ENCODE measurements at regions not wholly inside any gene's neighbourhood (a gene's known extent, or its start where the extent isn't known, plus 50 kb on each side); places are given as distances from the start of the nearest gene placed in this dataset.

DNA sequence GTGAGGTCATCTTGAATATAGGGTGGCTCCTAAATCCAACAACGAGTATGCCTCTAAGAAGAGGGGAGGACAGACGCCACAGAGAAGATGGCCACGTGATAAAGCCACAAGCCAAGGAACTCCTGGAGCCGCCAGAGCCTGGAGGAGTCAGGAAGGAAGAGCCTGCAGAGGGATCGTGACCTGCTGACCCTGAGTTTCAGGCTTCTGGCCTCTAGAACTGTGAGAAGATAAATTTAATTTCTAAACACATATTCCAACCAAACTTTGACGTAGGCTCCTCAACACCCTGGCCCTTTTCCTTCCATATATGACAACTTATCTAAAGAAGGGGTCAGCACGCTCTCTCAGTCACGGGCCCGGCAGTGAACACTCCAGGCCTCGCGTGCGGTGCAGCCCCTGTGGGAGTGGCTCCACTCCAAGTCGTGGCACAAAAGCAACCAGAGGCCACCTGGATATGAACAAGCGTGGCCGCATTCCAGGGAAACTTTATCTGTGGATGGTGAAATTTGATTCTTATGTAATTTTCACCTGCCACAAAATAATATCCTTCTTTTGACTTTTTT, 138.6 kb upstream of the AJAP1 start:
- TF ChIP-seq, protein P1, sequence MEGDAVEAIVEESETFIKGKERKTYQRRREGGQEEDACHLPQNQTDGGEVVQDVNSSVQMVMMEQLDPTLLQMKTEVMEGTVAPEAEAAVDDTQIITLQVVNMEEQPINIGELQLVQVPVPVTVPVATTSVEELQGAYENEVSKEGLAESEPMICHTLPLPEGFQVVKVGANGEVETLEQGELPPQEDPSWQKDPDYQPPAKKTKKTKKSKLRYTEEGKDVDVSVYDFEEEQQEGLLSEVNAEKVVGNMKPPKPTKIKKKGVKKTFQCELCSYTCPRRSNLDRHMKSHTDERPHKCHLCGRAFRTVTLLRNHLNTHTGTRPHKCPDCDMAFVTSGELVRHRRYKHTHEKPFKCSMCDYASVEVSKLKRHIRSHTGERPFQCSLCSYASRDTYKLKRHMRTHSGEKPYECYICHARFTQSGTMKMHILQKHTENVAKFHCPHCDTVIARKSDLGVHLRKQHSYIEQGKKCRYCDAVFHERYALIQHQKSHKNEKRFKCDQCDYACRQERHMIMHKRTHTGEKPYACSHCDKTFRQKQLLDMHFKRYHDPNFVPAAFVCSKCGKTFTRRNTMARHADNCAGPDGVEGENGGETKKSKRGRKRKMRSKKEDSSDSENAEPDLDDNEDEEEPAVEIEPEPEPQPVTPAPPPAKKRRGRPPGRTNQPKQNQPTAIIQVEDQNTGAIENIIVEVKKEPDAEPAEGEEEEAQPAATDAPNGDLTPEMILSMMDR (IDR thresholded peaks at IDR 0.05; ENCODE audit: unreplicated experiment), result no peak
- H3K27ac Mint-ChIP-seq (ENCODE audit: unreplicated experiment), result no peak overlapping the region
- DNase-seq (ENCODE audit: low spot score), result no peak
- H3K4me3 Mint-ChIP-seq (ENCODE audit: unreplicated experiment), result no peak overlapping the region
- H3K36me3 Mint-ChIP-seq (ENCODE audit: low read depth, unreplicated experiment), result peaks cover 25% of the 10 kb centered on the region
- no peaks in the 10 kb centered on the region for H3K4me1 Mint-ChIP-seq (ENCODE audit: unreplicated experiment)
- peaks cover 4% of the 10 kb centered on the region for H3K27me3 Mint-ChIP-seq (ENCODE audit: unreplicated experiment)
- H3K9me3 Mint-ChIP-seq (ENCODE audit: unreplicated experiment), result peaks cover 57% of the 10 kb centered on the region

- DNase-seq (ENCODE audit: low spot score), result no peak
- Mint-ChIP-seq H3K27ac (ENCODE audit: unreplicated experiment) (no peak overlapping the region), H3K27me3 (ENCODE audit: unreplicated experiment) (peaks cover 3% of the 10 kb centered on the region), H3K9me3 (ENCODE audit: unreplicated experiment) (peaks cover 62% of the 10 kb centered on the region), H3K4me3 (ENCODE audit: unreplicated experiment) (no peak overlapping the region), H3K36me3 (ENCODE audit: low read depth, unreplicated experiment) (peaks cover 33% of the 10 kb centered on the region), H3K4me1 (ENCODE audit: unreplicated experiment) (no peaks in the 10 kb centered on the region)
- TF ChIP-seq, protein P1 (IDR thresholded peaks at IDR 0.05; ENCODE audit: unreplicated experiment), result no peak
Measured at GRCh38 chr1:4516596-4516995, 137.8 kb upstream of the AJAP1 start.

DNA sequence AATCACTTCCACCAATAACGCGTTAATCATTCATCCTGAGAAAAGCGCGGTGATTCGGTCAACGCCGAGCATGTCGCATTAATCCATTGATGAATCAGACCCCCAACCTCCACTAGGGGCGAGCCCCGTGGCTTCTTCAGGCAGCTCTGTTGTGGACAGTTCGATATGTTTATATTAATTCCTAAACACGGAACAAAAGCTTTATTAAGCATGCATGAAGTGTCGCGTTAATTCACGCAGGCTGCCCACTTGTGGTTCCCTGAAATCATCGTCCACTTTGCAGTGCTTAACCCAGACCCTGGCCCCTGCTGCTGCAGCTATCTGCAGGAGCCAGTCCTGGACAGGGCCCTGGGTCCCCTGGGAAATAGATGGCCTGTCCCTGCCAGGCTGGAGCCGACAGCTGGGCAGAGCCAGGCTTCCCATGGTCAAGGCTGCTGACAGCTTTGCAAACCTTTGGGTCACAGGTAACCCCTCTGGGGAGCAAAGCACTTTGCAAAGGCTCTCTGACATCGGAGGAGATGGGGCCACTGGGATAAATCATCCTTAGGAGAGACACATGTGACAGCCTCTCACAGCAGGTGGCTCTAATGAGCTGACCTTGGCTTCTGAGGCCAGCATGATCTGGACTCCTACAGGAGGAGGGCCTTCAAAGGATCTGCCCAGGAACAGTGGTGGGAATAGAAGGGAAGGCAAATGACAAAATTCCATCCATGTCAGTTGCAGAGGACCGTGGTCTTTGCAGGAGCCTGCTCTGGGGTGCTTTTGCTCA, 137.0 kb upstream of the AJAP1 start:
- Mint-ChIP-seq H3K4me1 (ENCODE audit: unreplicated experiment) (no peaks in the 10 kb centered on the region), H3K27ac (ENCODE audit: unreplicated experiment) (no peak overlapping the region), H3K4me3 (ENCODE audit: unreplicated experiment) (no peak overlapping the region), H3K36me3 (ENCODE audit: low read depth, unreplicated experiment) (peaks cover 34% of the 10 kb centered on the region), H3K9me3 (ENCODE audit: unreplicated experiment) (peaks cover 62% of the 10 kb centered on the region), H3K27me3 (ENCODE audit: unreplicated experiment) (peaks cover 3% of the 10 kb centered on the region)
- no peak for DNase-seq (ENCODE audit: low spot score)
- TF ChIP-seq, protein P1 (IDR thresholded peaks at IDR 0.05; ENCODE audit: unreplicated experiment), result no peak

GRCh38 chr1:4518621-4519020, 135.8 kb upstream of the AJAP1 start:
- Mint-ChIP-seq H3K4me1 (ENCODE audit: unreplicated experiment) (no peaks in the 10 kb centered on the region), H3K9me3 (ENCODE audit: unreplicated experiment) (peaks cover 58% of the 10 kb centered on the region), H3K36me3 (ENCODE audit: low read depth, unreplicated experiment) (peaks cover 34% of the 10 kb centered on the region), H3K4me3 (ENCODE audit: unreplicated experiment) (no peak overlapping the region), H3K27ac (ENCODE audit: unreplicated experiment) (no peak overlapping the region), H3K27me3 (ENCODE audit: unreplicated experiment) (peaks cover 3% of the 10 kb centered on the region)
- no peak for DNase-seq (ENCODE audit: low spot score)
- TF ChIP-seq, protein P1 (IDR thresholded peaks at IDR 0.05; ENCODE audit: unreplicated experiment), result no peak

GRCh38 chr1:4519954-4520353, 134.5 kb upstream of the AJAP1 start:
- Mint-ChIP-seq H3K4me3 (ENCODE audit: unreplicated experiment) (no peak overlapping the region), H3K36me3 (ENCODE audit: low read depth, unreplicated experiment) (peaks cover 31% of the 10 kb centered on the region), H3K27me3 (ENCODE audit: unreplicated experiment) (no peaks in the 10 kb centered on the region), H3K9me3 (ENCODE audit: unreplicated experiment) (peaks cover 56% of the 10 kb centered on the region), H3K27ac (ENCODE audit: unreplicated experiment) (no peak overlapping the region), H3K4me1 (ENCODE audit: unreplicated experiment) (no peaks in the 10 kb centered on the region)
- TF ChIP-seq, protein P1 (IDR thresholded peaks at IDR 0.05; ENCODE audit: unreplicated experiment), result no peak
- no peak for DNase-seq (ENCODE audit: low spot score)
